Spleen (tissue), 7 donors: ENCODE measurements at regions not wholly inside any gene's neighbourhood (a gene's known extent, or its start where the extent isn't known, plus 50 kb on each side); places are given as distances from the start of the nearest gene placed in this dataset.

Experiments
- POLR2A ChIP-seq, 3 donors: fragments of 450-650 bp; IDR thresholded peaks; one replicate each; pipeline ENCODE4 v1.5.1; 2017; ENCODE audit warnings: antibody characterized with exemption in 3 of 3, mild to moderate bottlenecking in 1 of 3
- POLR2AphosphoS5 ChIP-seq, 3 donors: sonication (generic); formaldehyde crosslinking; IDR thresholded peaks; one replicate each; pipeline ENCODE4 v1.5.1; 2017; ENCODE audit warnings: antibody characterized with exemption in 3 of 3
- TF ChIP-seq, protein P1 (sequence below), 11 experiments: fragments of 200-600 bp in 7 of 11; fragments of 450-650 bp in 4 of 11; sonication (generic) in 4 of 11; IDR thresholded peaks in 8 of 11; conservative IDR thresholded peaks in 3 of 11; 1 replicate in 7 of 11; 2 replicates in 4 of 11; pipeline versions ENCODE4 v1.4.0 to v1.8.0; 2016 to 2021; ENCODE audit warnings: antibody characterized with exemption in 11 of 11, inconsistent platforms in 4 of 11, mild to moderate bottlenecking in 1 of 11
- donor health status: DM: no; HTN: no; CAD: no; lungs with moderate emphysema.
- donor health status: DM: no; HTN: no; CAD: no.
- donor health status: DM: no; HTN: no; CAD: no.

DNA sequence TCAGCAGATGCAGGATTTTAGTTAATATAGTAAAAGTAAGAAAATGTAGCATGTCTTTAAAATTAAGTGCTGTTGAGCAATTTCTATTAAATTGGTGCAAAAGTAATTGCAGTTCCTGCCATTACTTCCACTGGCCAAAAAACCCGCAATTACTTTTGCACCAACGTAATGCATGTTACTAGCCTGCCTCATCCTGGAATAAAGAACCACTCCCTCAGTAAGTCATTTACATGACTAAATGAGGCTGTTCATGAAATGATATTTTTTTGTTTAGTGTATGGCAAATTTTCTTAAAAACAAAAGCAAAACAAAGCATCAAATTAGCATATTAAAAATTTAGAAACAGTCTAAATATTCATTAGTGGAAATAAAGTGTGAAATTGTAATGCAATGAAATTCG, 180.4 kb downstream of the DIPK2A start:
- TF ChIP-seq, protein P1, sequence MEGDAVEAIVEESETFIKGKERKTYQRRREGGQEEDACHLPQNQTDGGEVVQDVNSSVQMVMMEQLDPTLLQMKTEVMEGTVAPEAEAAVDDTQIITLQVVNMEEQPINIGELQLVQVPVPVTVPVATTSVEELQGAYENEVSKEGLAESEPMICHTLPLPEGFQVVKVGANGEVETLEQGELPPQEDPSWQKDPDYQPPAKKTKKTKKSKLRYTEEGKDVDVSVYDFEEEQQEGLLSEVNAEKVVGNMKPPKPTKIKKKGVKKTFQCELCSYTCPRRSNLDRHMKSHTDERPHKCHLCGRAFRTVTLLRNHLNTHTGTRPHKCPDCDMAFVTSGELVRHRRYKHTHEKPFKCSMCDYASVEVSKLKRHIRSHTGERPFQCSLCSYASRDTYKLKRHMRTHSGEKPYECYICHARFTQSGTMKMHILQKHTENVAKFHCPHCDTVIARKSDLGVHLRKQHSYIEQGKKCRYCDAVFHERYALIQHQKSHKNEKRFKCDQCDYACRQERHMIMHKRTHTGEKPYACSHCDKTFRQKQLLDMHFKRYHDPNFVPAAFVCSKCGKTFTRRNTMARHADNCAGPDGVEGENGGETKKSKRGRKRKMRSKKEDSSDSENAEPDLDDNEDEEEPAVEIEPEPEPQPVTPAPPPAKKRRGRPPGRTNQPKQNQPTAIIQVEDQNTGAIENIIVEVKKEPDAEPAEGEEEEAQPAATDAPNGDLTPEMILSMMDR (IDR thresholded peaks at IDR 0.05 in 8 of 11, conservative IDR thresholded peaks at IDR 0.05 in 3 of 11) = no peak
- TF ChIP-seq POLR2A (IDR thresholded peaks at IDR 0.05) (no peak), POLR2AphosphoS5 (IDR thresholded peaks at IDR 0.05) (no peak)
